ENCODE measurements at regions not wholly inside any gene's neighbourhood (a gene's known extent, or its start where the extent isn't known, plus 50 kb on each side); places are given as distances from the start of the nearest gene placed in this dataset.
A peak's percentile ranks its signal among the peaks of the same experiment; 100 is the strongest.
"Not testable (repeated sequence)": the region's sequence is repeated elsewhere in the genome, so short reads cannot be mapped to it uniquely, and the experiment has no call there.

DNA sequence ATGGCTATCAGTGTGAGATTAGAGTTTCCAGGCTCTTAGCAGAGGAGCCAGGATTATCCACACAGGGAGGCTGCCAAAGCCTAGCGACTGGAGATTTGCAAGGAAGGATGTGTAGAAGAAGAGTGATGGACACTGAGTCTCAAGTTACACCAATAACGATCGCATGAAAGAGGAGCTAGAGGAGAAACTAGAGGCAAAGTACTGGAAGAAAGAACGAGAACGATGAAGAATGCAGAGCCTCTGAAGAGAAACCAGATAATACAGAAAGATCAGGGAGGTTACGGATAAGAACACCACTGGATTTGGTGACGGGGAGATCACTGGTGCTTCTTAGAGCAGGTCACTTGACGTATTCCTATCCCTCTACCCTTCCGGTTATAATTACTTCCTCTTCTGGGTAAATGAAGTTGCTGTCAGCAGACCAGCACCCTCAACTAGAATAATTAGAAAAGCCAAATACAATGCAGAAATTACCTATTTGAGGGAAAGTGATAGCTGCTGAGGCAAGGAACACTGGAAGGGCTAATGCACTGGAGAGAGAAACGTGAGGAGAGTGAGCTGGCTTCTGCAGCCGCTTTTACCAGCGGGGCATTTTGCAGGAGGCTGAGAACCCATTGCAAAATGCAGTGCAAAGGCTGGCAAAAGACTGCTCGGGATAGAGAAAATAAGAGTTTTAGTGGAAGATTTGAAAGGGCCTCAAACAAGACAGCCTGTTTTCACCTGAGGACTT is 93.1 kb upstream of the HIF1A start:
- DNase-seq (ENCODE audit: low read depth in 4 of 4, low spot score in 1 of 4), result no peak

DNA sequence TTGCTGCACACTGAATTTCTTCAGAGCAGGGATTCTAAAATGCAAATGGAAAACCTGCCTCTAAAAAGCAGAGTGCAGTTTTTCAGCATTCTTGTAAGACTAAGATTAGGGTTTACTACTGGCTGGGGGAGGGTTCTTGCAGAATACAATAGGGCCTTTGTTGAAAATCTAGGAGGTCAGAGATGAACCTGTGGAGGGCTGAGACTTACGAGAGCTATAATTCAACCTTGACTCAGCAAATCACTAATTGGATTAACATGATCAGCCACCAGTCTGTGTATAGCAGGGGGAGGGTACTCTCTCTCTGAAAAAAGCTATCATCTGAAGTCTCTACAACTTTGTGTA is 92.6 kb upstream of the HIF1A start:
- no peak for DNase-seq (ENCODE audit: low read depth in 4 of 4, low spot score in 1 of 4)

DNA sequence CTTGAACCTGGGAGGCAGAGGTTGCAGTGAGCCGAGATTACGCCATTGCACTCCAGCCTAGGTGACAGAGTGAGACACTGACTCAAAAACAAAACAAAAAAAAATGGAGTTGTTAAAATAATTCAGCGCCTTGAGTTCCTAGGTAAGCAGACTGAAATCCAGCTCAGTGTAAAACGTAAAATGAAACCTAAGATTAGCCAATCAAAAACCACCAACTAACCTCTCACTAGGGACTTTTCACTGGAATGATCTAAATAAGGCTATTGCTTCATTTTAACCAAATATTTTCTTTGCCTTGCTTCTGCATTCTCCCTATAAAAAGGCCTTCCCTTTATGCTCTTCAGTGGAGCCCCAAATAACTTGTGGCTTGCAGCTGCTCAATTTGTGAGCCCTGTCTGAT is 91.6 kb upstream of the HIF1A start:
- no peak for DNase-seq (ENCODE audit: low read depth in 4 of 4, low spot score in 1 of 4)

DNA sequence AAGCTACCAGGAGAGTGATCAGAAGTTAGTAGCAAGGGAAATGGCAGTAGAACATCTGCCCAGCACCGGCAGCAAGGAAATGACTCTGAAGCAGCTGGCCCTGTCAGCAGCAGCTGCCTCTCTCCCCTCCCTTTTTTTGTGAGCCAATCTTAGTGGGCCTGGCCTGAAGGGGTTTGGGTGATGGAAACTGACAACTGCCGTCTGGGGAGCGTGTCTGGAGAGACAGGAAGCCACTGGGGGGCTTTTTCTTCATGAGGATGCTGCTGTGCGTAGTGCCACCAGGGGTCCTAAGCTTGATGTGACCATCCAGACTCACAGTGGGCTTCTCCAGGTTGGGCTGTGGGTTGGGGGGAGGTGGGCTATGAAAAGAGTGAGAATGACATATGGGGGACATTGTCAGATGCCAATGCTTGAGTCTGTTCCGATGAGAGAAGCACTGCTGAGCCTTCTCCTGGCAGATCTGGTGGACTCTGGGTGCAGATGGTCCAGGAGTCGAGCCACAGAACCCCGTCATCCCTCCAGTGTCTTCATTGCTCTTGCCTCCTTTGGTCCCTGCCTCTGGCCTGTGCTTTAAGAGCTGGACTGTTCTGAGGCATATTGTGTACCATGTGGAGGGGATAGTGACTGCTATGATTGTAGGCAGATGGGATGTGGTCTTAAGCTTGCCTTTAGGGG is 87.6 kb upstream of the HIF1A start:
- DNase-seq (ENCODE audit: low read depth in 4 of 4, low spot score in 1 of 4), result no peak

DNA sequence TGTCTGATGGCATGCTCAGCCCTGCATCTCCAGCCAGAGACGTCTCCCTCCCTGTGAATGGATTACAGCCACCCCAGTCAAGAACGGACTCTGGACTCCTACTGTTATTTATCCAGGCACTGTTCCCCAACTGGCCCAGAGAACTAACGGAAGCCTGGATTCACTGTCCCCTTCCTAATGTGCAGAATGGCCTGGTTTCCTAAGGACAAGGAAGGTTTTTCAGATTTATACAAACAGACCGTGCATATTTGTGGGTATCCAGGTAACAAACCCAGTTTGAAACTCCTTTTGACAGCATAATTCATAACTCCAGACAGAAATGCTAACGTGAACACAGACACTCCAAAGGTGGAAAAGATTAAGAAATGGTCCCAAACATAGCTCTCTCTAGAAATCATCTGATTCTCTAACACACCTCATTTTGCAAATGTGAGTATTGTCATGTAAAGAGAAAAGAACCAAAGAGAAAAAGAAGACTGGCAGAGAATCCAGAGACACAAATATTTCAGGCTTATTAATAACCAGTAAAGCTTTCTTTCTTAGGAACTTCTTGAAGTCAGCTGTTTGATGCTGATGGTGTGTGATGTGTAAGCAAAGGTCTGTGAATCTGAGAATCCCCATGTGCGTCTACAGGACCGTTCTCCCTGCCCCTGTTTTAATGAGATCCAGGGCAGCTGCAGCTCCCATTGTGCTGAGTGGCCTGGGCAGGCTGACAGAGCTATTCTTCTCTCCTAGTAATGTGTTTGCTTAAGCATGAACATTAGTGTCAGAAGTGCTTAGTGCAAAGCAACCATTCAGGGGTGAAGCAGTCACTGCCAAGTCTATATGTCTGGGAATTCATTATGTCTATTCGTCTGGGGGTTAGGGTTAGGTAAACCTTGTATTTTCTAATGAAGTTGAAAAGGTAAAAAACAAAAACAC is 86.8 kb upstream of the HIF1A start:
- DNase-seq (ENCODE audit: low read depth in 4 of 4, low spot score in 1 of 4), result no peak

DNA sequence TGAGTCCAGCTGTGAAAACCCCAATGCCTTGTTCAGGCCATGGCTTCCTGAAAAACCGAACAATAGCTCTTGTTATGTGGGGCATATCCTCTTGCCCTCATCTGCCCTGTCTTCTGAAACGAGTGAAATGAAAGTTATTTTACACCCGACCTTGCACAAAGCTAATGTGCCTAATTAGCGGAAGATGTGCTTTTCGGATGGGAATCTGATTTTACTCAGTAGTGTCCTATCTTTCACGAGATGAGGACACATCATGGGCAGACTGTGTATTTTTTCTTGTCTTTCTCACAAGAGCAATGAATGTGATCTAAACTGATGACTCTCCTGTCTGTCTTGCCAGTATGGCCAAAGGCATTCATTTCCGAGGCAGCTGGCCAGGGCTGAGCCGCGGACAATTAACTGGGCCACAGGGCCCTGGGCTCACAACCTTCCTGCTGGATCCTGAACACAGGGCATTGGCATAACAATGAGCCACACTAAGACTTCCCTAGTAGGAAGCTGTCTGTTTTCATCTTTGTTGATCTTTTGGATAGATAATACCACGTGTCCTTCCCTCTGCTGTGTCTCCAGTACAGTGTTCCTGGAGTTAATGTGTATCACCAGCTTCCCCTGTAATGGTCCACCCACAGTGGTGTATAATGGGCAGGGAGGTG is 86.0 kb upstream of the HIF1A start:
- DNase-seq (ENCODE audit: low read depth in 4 of 4, low spot score in 1 of 4), result no peak

DNA sequence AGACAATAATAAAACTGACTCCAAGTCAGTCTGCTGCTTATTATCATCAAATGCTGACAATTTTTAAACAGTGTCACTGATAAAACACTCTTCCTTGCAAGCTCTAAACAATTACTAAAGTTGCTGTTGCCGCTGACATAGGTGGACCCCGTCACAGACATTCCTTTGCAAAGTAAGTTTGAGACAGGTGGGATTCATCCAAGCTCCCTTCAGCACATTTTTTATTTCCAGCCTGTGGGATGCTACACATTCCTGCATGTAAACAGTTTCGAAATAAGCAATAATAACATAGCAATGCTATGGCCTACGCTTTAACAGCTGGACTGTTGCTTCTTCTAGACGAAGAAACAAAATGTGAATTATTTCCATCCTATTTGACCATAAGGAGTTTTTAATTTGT is 85.4 kb upstream of the HIF1A start:
- no peak for DNase-seq (ENCODE audit: low read depth in 4 of 4, low spot score in 1 of 4)

DNA sequence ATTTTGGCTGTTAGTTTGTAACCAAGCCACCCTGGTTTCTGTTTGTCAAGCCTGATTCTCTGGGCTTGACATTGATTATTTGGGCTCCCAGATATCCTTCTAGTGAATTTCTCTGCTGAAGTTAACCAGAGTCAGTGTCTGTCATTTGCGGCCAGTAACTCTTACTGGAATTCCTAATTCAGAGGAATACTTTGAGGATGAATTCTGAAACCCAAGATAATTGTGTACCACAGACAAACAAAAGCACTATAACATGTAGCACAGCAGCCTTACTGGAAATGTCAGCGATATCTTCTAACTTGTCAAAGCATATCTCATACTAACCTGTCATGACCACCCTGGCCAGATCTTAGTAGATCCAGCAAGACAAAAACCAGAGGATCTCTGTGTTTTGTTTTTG is 84.4 kb upstream of the HIF1A start:
- DNase-seq (ENCODE audit: low read depth in 4 of 4, low spot score in 1 of 4), result no peak

DNA sequence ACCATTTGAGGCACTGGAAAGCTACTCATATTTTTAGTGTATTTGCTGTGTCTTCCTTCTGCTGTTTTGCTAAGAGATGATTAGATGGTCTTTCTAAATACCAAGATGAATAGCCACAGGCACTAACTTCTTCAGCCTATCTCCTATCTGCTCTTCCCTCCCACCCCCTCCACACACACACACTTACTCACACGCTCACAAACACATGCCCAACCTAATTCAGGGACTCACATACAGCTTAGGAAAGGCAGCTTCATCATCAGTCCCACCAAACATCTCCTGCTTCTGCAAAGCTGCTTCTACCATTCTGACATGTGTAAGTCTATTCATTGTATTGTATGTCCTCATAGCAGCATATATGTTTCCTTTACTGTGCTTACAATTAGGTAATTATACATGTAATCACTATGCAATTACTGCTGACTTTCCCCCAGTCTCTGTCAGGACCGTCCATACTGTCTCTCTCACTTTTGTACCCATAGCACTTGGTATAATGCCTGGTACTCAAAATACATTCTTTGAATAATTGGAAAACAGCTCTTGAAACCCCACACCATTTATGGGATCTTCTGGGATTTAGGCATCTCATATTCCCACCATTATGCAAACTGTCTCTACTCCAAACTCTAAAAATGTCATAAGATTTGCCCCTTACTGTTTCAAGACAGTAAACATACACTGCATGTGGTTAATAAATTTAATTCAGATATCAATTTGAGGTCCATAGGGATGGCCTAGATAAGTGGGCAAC is 83.3 kb upstream of the HIF1A start:
- DNase-seq (ENCODE audit: low read depth in 4 of 4, low spot score in 1 of 4), result no peak

DNA sequence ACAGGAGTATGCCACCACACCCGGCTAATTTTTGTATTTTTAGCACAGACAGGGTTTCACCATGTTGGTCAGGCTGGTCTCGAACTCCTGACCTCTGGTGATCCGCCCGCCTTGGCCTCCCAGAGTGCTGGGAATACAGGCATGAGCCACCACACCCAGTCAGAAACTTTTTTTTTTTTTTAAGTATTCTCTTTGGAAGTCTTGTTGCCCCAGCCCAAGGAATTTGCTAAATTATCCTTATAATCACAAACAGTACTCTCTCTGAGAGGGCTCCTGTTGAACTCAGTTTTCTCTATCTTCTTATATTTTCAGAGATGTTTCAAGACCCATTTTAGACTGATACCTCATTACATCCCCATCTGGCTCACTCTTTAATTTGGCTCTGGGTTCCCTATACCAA is 82.3 kb upstream of the HIF1A start:
- DNase-seq (ENCODE audit: low read depth in 4 of 4, low spot score in 1 of 4), result not testable (repeated sequence)

DNA sequence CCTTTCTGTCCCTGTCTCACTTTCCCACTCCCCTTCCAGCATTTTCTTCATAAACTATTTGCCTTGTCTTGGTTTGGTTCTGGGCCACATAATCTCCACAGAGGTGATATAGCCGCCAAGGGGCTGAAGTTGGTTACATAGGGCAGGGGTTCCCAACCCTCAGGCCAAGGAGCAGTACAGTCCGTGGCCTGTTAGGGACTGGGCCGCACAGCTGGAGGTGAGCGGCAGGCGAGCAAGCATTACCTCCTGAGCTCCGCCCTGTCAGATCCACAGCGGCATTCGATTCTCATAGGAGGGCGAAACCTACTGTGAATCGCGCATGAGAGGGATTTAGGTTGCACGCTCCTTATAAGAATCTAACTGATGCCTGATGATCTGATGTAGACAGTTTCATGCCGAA is 80.6 kb upstream of the HIF1A start:
- no peak for DNase-seq (ENCODE audit: low read depth in 4 of 4, low spot score in 1 of 4)

DNA sequence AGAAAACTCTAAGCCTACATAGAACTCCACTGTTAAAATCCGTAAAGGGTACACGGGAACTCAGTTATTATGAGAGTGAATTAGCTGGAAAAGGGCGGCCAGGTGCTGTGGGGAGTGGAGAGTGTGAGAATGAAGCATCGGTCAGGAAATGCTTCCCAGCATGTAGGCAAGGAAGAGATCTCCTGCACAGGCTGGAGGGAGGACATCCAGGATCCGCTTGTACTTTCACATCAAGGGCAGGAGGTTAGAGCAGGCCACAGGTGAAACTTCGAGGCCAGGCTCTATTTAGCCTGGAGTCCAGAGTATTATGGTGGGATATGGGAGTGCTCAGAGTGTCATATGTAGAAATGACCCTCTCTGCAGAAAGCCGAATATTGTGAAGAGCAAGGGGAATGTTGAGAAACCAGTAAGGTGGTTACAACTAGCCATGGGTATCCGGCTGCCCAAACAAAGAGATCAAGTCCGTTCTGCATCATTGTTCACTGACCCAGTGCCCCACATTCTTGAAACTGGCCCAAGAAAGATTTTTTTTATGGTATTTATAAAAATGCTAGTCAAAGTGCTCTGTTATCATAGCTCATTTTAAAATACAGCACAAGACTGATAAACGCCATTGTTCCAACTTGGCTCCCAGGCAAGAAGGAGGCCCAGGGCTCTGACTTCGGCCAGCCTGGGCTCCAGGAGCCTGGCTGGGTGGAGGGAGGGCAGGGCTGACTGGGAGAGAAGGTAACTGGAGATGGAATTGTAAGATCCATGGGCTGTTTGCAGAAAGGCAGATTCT is 79.4 kb upstream of the HIF1A start:
- no peak for DNase-seq (ENCODE audit: low read depth in 4 of 4, low spot score in 1 of 4)

DNA sequence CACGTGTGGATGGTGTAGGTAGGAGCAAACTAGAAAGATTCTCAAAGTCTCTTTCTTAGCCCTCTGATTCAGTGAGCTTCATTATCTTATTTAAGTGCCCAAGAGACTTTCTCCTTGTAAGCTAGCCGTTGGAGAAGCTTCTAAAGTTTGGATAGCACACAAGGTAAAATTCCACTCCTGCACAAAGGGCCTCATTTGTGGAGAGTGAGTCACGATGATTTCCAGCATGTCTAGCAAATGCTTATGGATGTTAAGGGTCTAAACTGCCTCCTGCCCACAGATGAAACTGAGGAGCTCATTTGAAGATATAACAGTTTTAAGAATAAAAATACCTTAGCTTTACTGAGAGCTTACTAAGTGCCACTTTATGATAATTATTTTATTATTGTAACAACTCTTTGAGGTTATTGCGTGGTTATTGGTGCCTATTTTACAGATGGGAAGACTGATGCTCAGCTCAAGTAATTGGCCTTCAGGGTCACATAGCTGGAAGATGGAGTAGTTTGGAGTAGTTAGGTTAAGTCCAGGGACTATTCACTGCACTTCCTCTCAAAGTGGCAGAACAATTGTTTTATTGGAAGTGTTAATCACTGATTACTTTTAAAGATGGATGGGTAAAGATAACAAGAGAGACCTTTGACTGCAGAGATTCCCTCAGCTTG is 78.7 kb upstream of the HIF1A start:
- no peak for DNase-seq (ENCODE audit: low read depth in 4 of 4, low spot score in 1 of 4)

DNA sequence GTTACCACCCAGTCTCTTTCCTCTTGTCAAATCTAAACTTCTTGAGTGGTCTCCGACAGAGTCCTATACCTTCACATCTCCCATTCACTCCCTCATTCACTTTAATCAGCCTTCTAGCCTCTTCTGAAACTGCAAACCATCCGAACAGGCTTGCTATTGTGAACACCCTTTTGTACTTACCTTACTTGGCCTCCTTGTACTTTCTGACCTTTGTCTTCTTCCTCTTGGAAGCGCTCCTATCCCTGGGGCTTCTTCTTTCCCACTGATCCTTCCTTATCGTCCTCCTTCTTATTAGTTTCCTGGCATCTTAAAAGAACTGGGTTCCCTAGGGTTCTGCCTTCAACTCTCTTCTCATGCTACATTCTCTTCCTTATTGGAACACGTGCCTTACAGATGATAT is 76.9 kb upstream of the HIF1A start:
- DNase-seq (ENCODE audit: low read depth in 4 of 4, low spot score in 1 of 4), result no peak

DNA sequence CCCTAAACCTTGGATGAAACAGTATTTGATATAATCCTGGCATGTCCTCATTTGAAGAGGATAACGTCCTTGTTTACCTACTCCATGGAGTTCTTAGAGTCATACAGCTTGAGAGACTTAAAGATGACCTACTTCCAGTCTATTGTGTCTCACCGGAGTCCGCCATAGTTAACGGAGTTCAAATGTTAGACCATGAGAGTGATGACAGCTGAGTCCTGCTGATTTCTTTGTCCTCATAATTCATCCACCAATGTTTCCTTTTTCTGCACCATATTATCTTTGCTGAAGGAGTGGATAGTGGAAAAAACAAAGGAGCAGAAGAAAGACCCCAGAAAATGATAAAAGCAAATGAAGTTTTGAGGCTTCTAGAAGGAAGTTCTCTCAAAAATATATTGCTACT is 75.8 kb upstream of the HIF1A start:
- DNase-seq (ENCODE audit: low read depth in 4 of 4, low spot score in 1 of 4), result no peak

DNA sequence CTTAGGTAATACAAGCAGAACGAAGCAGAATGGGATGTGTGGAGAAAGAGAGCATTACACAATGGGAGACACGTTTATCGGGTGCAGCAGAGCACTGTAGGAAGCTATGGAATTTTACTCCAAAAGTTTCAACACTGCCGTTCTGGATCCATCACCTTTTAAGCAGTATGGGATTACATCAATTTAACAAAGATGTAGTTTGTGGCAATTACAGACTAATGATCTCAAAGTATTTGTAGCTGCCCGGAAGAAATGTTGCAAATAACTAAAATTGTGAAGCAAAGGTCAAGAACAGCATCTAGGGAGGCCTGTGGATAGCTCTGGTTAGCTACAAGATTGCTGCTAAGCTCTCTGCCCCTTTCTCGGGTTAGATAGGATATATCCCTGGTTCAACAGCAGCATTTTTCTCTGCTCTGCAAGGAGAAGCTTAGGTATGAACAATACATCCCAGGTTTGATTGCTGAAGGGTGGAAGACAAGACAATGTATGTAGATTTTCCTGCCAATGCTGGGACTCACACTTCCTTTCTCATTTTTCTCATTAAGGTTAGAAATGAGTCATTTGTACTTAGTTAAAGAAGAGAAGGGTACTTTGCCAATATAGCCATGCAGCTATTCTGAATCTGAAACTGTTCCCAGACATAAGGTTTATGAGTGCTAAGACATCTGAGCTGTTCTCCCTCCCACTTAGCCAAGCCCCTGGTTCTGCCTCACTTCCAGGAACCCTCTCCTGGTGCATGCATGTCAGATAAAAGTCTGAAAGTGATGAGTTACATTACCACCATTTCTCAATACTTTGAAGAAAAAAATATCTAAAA is 75.0 kb upstream of the HIF1A start:
- DNase-seq (ENCODE audit: low read depth in 4 of 4, low spot score in 1 of 4), result peak; percentile 9 to 54 (median 30)

DNA sequence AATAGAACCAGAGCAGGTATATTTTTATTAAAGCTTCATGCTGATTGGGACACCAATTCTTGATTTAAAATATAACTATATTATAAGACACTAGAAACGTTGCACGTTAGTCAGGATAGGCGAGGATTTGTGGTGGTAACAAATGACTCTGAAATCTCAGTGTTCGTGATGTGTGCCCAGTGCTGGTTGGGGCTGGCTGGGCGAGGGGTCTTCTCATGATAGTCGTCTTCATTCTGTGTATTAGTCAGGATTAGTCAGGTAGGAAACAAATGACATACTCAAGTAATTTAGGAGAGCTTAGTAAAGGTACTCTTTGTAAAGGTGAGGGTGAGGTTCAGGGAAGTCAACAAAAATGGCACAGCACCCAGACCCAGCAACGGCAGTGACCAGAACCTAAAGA is 73.9 kb upstream of the HIF1A start:
- DNase-seq (ENCODE audit: low read depth in 4 of 4, low spot score in 1 of 4), result peak in 1 of 4 experiments; percentile 36

DNA sequence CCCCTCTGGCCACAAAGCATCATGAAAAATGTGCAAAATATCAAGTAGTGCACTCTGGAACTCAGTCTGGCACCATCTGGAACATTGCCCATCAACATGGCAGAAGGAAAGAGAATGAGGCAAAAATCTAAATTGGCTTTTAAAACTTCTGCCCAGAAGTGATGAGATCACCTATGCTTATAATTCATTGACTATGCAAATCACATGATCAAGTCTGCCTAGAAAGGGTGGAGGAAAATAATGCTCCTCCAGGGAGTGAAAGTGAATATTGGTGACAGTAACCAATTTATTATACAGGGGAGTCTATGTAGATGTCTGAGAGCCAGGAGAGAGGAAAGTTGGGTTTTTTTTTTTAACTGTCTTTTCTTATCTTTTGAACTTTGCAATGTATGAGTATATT is 73.3 kb upstream of the HIF1A start:
- no peak for DNase-seq (ENCODE audit: low read depth in 4 of 4, low spot score in 1 of 4)

DNA sequence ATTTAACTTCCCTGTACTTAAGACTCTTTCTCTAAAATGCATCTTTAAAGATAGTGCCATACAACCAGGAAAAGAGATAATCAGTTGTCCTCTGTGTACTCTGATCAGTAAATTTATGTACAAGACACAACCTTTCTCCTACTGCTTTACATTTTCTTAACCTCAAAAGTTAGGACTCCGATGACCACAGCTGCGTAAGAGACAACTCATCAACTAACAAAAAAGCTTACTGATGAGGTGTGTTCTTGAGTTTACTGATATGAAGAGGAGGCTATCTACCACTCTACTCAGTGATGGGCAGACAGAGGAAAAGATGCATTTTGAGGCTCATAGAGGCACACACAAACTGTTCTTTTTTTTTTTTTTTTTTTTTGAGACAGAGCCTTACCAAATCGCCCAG is 71.4 kb upstream of the HIF1A start:
- DNase-seq (ENCODE audit: low read depth in 4 of 4, low spot score in 1 of 4), result no peak
